Gastroesophageal sphincter (tissue), 4 donors: ENCODE measurements at regions not wholly inside any gene's neighbourhood (a gene's known extent, or its start where the extent isn't known, plus 50 kb on each side); places are given as distances from the start of the nearest gene placed in this dataset.

Source experiments
- ATAC-seq: fragments of 150-250 bp; one replicate; pipeline ENCODE4 v1.9.1; 2016; ENCODE audit warnings: mild to moderate bottlenecking, moderate library complexity
- H3K27ac ChIP-seq, 4 donors: fragments of 200-600 bp; sonication (generic) in 3 of 4; 1 replicate in 3 of 4; 2 replicates in 1 of 4; pipeline ENCODE4 v1.5.1; 2016 to 2019
- H3K27me3 ChIP-seq: fragments of 200-600 bp; sonication (generic); one replicate; pipeline ENCODE4 v1.5.1; 2019
- H3K36me3 ChIP-seq, 2 donors: fragments of 200-600 bp; sonication (generic); one replicate each; pipeline ENCODE4 v1.5.1; 2019; ENCODE audit warnings: control low read depth in 1 of 2
- H3K4me1 ChIP-seq, 3 donors: fragments of 200-600 bp; sonication (generic); 1 replicate in 2 of 3; 2 replicates in 1 of 3; pipeline ENCODE4 v1.5.1; 2016 to 2019; ENCODE audit warnings: control low read depth in 2 of 3
- H3K4me3 ChIP-seq, 2 donors: fragments of 200-600 bp; sonication (generic); one replicate each; pipeline ENCODE4 v1.5.1; 2019; ENCODE audit warnings: mild to moderate bottlenecking in 1 of 2, moderate library complexity in 1 of 2
- H3K9me3 ChIP-seq, 3 donors: fragments of 200-600 bp; sonication (generic); one replicate each; pipeline ENCODE4 v1.5.1; 2017 to 2019; ENCODE audit warnings: control low read depth in 2 of 3
- CTCF ChIP-seq, 4 experiments: fragments of 200-600 bp in 2 of 4; fragments of 450-650 bp in 2 of 4; sonication (generic) in 1 of 4; IDR thresholded peaks; one replicate each; pipeline ENCODE4 v1.5.1; 2017 to 2019; ENCODE audit warnings: antibody characterized with exemption in 4 of 4, mild to moderate bottlenecking in 2 of 4, moderate library complexity in 2 of 4
- EP300 ChIP-seq: sonication (generic); formaldehyde crosslinking; IDR thresholded peaks from one replicate; pipeline ENCODE4 v1.6.1; 2017; ENCODE audit warnings: antibody characterized with exemption, mild to moderate bottlenecking
- POLR2A ChIP-seq, 2 donors: fragments of 450-650 bp; IDR thresholded peaks; one replicate each; pipeline ENCODE4 v1.6.1; 2017; ENCODE audit warnings: antibody characterized with exemption in 2 of 2, mild to moderate bottlenecking in 2 of 2, moderate library complexity in 1 of 2
- POLR2AphosphoS5 ChIP-seq: sonication (generic); formaldehyde crosslinking; IDR thresholded peaks from one replicate; pipeline ENCODE4 v1.6.1; 2017; ENCODE audit warnings: antibody characterized with exemption
- WGBS, 2 donors: methylation state at CpG; one replicate each; pipeline ENCODE4 v1.1.5; 2018; ENCODE audit warnings: low coverage in 1 of 2; 5-methylcytosine and 5-hydroxymethylcytosine counted together

- ATAC-seq = no peak
- no peaks in the 10 kb centered on the region for H3K36me3 ChIP-seq
- H3K9me3 ChIP-seq = peaks cover 0 to 15% (median 0%) of the 10 kb centered on the region in 3 donors
- TF ChIP-seq POLR2A (IDR thresholded peaks at IDR 0.05) (no peak), POLR2AphosphoS5 (no peak), CTCF (IDR thresholded peaks at IDR 0.05) (no peak), EP300 (no peak)
- H3K27ac ChIP-seq = no peak overlapping the region
- H3K4me1 ChIP-seq = no peaks in the 10 kb centered on the region
- no peak overlapping the region for H3K4me3 ChIP-seq
- no peaks in the 10 kb centered on the region for H3K27me3 ChIP-seq
Observed at GRCh38 chr4:167290678-167291077, 56.4 kb upstream of the SPOCK3 start.

- no peaks in the 10 kb centered on the region for H3K4me1 ChIP-seq
Observed at GRCh38 chr4:167308876-167309275, 74.6 kb upstream of the SPOCK3 start.

GRCh38 chr4:167321299-167321698 is 87.0 kb upstream of the SPOCK3 start:
- no peak for ATAC-seq
- no peak for TF ChIP-seq EP300
- no peak for TF ChIP-seq POLR2AphosphoS5
- TF ChIP-seq CTCF (IDR thresholded peaks at IDR 0.05) = no peak
- TF ChIP-seq POLR2A (IDR thresholded peaks at IDR 0.05) = no peak
- WGBS, 2 donors = 91 to 92% methylated on average over 4 of the region's 4 CpGs

More at GRCh38 chr4:167308876-167309275, 74.6 kb upstream of the SPOCK3 start:
- H3K27me3 ChIP-seq = no peaks in the 10 kb centered on the region
- WGBS, 2 donors = 36% methylated on average over 2 of the region's 2 CpGs; no CpG with 5 or more reads in 1 of the 2 donors
- H3K4me3 ChIP-seq = no peak overlapping the region
- TF ChIP-seq EP300 = no peak
- TF ChIP-seq POLR2A (IDR thresholded peaks at IDR 0.05) = no peak
- TF ChIP-seq POLR2AphosphoS5 = no peak
- TF ChIP-seq CTCF (IDR thresholded peaks at IDR 0.05) = no peak
- ATAC-seq = no peak
- H3K9me3 ChIP-seq = peaks cover 0 to 3% (median 0%) of the 10 kb centered on the region in 3 donors
- H3K27ac ChIP-seq = no peak overlapping the region
- no peaks in the 10 kb centered on the region for H3K36me3 ChIP-seq

GRCh38 chr4:167339781-167340180 is 105.5 kb upstream of the SPOCK3 start:
- H3K27me3 ChIP-seq = no peaks in the 10 kb centered on the region
- H3K4me1 ChIP-seq = no peaks in the 10 kb centered on the region
- H3K36me3 ChIP-seq = no peaks in the 10 kb centered on the region
- no peak for ATAC-seq
- H3K9me3 ChIP-seq = peaks cover 0 to 4% (median 0%) of the 10 kb centered on the region in 3 donors
- WGBS, 2 donors = 63 to 78% methylated on average over 2 to 6 of the region's 6 CpGs
- H3K27ac ChIP-seq = no peak overlapping the region
- no peak overlapping the region for H3K4me3 ChIP-seq
- TF ChIP-seq POLR2AphosphoS5 (no peak), CTCF (IDR thresholded peaks at IDR 0.05) (no peak), POLR2A (IDR thresholded peaks at IDR 0.05) (no peak), EP300 (no peak)

More at GRCh38 chr4:167321299-167321698, 87.0 kb upstream of the SPOCK3 start:
- H3K9me3 ChIP-seq = no peaks in the 10 kb centered on the region
- no peaks in the 10 kb centered on the region for H3K27me3 ChIP-seq
- H3K4me3 ChIP-seq = no peak overlapping the region
- no peaks in the 10 kb centered on the region for H3K4me1 ChIP-seq
- no peaks in the 10 kb centered on the region for H3K36me3 ChIP-seq
- no peak overlapping the region for H3K27ac ChIP-seq

GRCh38 chr4:167359711-167360110 is 125.4 kb upstream of the SPOCK3 start:
- TF ChIP-seq EP300 (no peak), CTCF (IDR thresholded peaks at IDR 0.05) (no peak), POLR2A (IDR thresholded peaks at IDR 0.05) (no peak), POLR2AphosphoS5 (no peak)
- no peaks in the 10 kb centered on the region for H3K4me1 ChIP-seq
- H3K36me3 ChIP-seq = no peaks in the 10 kb centered on the region
- WGBS, 2 donors = 37 to 40% methylated on average over 2 to 3 of the region's 3 CpGs
- no peaks in the 10 kb centered on the region for H3K27me3 ChIP-seq
- ATAC-seq = no peak
- H3K4me3 ChIP-seq = no peak overlapping the region
- H3K27ac ChIP-seq = no peak overlapping the region
- no peaks in the 10 kb centered on the region for H3K9me3 ChIP-seq
